ENCODE measurements at regions not wholly inside any gene's neighbourhood (a gene's known extent, or its start where the extent isn't known, plus 50 kb on each side); places are given as distances from the start of the nearest gene placed in this dataset.

GRCh38 chr15:100812802-100813201, 66.8 kb upstream of the ALDH1A3 start:
- TF ChIP-seq RXRA (IDR thresholded peaks at IDR 0.05) (no peak), HNF4G (IDR thresholded peaks at IDR 0.05) (no peak), GABPA (IDR thresholded peaks at IDR 0.05 in 1 of 2, conservative IDR thresholded peaks at IDR 0.05 in 1 of 2) (no peak), YY1 (IDR thresholded peaks at IDR 0.05) (no peak), SP1 (IDR thresholded peaks at IDR 0.05) (no peak), HNF4A (conservative IDR thresholded peaks at IDR 0.05) (no peak), MAX (IDR thresholded peaks at IDR 0.05) (no peak), EGR1 (IDR thresholded peaks at IDR 0.05; ENCODE audit: low read depth in 2 of 2) (no peak), NR2F2 (IDR thresholded peaks at IDR 0.05) (no peak), ATF3 (IDR thresholded peaks at IDR 0.05) (no peak), RAD21 (IDR thresholded peaks at IDR 0.05) (no peak), JUND (IDR thresholded peaks at IDR 0.05) (no peak), FOXA2 (IDR thresholded peaks at IDR 0.05) (no peak), FOXA1 (IDR thresholded peaks at IDR 0.05) (no peak), TAF1 (conservative IDR thresholded peaks at IDR 0.05) (no peak), CTCF (IDR thresholded peaks at IDR 0.05; ENCODE audit: low read depth, low read length, missing input control) (no peak), REST (IDR thresholded peaks at IDR 0.05) (no peak), ZBTB33 (IDR thresholded peaks at IDR 0.05) (no peak)
- Histone ChIP-seq H3K4me1 (ENCODE audit: control insufficient read depth in 4 of 4, insufficient read depth in 4 of 4, low read length in 3 of 4) (no peaks in the 10 kb centered on the region), H3K27ac (ENCODE audit: low read depth in 1 of 2, low read length in 2 of 2) (no peak overlapping the region), H3K27me3 (ENCODE audit: control insufficient read depth in 4 of 4, insufficient read depth in 4 of 4, low read length in 3 of 4) (no peaks in the 10 kb centered on the region), H3K9ac (ENCODE audit: low read depth in 1 of 2, low read length in 2 of 2) (no peak overlapping the region), H3K9me3 (ENCODE audit: control insufficient read depth in 4 of 4, low read length in 3 of 4) (peaks cover 7 to 27% (median 9%) of the 10 kb centered on the region in 4 donors), H3K4me3 (ENCODE audit: low read depth in 1 of 3, low read length in 3 of 3) (no peak overlapping the region), H3K36me3 (ENCODE audit: control insufficient read depth in 4 of 4, insufficient read depth in 3 of 4, low read depth in 1 of 4, low read length in 3 of 4) (no peaks in the 10 kb centered on the region)
- 73% methylated on average over 2 of the region's 2 CpGs for whole genome bisulfite sequencing
- DNase-seq (ENCODE audit: low spot score) = no peak

Data from liver (tissue), 8 donors.